ENCODE measurements at regions not wholly inside any gene's neighbourhood (a gene's known extent, or its start where the extent isn't known, plus 50 kb on each side); places are given as distances from the start of the nearest gene placed in this dataset.

- DNase-seq = no peak
Measured at GRCh38 chrX:38856670-38857265, 55.5 kb downstream of the MID1IP1 start.

DNA sequence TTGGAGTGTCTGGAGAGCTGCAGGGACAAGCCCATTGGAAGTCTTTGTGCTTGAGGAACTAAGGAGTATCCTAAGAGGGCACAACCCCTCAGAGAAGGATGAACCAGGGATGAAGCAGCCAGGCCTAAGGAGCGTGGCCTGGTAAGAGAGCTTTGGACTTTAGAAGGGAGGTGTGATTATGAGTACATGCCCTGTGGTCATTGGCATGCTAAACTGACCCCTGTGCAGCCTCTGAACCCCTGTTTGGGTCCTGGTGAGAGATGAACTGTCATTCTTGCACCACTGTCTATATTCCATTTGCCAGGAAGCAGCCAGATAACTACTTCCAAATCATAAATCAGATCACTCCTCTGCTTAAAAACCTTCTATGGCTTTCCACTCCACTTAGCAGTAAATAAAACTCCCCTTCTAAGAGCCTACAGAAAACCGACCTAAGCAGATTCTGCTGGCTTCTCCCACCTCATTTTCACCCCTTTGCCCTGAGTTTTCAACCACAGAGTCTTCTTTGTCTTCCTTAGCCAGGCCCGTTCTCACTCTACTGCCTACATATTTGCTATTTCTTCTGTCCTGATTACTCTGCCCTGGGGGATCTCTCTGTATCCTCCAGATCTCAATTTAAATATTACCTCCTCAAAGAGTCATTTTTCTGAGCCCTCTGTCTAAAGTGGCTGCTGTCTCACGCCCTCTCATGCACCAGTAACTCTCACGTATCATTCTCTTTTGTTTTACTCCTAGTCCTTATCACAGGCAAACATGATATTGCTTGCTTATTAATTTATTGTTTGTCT is 56.7 kb downstream of the MID1IP1 start:
- DNase-seq = no peak

- DNase-seq = no peak
Measured at GRCh38 chrX:38859602-38860001, 58.3 kb downstream of the MID1IP1 start.

DNA sequence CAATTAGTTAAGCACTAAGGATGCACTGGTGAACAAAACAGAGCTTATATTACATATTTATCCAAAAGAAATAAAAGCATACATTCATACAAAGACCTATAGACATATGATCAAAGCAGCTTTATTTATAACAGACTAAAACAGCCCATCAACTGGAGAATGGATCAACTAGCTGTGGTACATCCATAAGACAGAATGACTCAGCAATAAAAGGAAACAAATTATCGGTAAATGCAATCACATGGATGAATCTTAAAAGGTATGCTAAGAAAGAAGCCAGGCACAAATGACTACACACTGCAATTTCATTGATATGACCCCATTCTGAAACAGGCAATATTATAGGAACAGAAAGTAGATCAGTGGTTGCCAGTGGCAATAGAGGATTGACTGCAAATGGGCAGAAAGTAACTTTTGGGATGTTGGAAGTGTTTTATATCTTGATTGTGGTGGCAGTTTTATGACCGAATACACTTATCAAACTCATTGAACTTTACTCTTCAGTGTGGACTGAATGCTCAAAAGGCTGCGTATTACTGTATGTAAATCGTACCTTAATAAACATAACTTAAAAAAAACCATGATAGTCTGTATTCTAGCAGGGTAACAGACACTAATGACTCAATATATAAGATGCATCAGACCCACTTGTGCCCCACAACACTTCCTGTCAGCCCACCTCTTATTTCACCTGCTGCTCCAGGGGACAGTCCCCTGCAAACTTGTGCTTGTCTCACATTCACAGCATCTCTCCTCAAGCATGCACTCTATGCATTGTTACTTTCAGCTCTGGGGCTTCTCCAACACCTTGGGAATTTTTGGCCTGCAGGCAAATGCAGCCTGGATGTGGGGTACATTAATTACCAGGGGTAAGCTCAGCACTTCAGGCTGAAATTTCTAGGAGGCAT is 59.1 kb downstream of the MID1IP1 start:
- DNase-seq = peak; percentile 37

- DNase-seq = no peak
Measured at GRCh38 chrX:38861489-38861888, 60.2 kb downstream of the MID1IP1 start.

GRCh38 chrX:38862100-38862499 is 60.8 kb downstream of the MID1IP1 start:
- no peak for DNase-seq

DNA sequence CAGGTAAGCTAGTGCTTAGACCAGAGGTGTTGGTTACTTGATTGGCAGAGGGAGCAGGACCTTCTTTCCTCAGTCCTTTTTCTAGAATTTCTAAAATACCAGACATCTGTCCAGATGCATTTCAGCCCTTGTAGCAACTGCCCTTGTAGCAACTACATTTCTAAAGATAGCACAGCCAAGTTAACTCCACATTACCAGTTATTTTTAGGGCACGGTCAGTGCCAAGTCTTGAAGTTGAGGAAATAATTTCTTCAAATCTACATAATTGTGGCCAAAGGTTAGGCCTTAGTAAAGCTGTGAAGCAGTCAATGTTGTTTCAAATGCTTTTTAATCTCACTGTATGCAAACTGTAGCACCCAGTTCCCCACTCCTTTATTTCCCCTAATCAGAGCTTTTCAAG is 62.9 kb downstream of the MID1IP1 start:
- DNase-seq = no peak

DNA sequence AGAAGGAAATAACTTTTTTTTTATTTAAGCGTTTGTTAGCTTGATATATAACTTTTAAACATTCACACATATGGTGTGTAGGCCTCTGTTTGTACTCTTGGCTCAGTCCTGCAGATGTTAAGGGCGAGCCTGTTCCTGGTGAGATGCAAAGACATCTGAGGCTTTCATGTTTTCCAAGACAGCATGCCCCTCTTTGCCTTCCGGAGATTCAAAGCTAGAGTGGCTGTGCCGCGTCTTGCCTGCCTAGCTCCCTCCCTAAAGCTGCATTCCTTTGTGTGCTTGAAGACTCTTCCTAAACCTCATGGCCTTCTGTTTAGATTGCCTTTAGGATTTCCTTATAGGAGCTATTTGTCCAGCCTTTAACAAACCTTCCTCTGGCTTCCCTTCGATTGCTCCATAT is 67.1 kb downstream of the MID1IP1 start:
- DNase-seq = no peak

DNA sequence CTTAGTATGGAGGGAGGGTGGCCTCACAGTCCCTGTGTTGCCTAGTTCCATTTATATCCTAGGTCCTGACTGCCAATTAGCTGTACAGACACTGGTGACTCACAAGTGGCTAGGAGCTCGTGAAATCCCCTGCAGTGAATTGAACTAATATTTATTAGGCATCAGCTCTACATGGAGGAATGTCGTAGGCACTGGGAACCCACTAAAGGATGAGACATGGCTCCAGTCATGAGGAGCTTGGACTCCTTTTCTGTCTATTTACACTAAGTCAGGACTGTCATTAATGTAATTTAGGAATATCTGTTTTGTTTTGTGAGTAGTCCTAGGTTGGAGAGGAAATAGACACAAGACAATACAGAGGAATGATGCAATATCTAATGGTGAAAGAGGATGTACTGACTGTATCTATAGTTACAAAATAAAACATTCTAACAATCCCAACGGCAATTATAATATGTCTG is 67.7 kb downstream of the MID1IP1 start:
- no peak for DNase-seq

DNA sequence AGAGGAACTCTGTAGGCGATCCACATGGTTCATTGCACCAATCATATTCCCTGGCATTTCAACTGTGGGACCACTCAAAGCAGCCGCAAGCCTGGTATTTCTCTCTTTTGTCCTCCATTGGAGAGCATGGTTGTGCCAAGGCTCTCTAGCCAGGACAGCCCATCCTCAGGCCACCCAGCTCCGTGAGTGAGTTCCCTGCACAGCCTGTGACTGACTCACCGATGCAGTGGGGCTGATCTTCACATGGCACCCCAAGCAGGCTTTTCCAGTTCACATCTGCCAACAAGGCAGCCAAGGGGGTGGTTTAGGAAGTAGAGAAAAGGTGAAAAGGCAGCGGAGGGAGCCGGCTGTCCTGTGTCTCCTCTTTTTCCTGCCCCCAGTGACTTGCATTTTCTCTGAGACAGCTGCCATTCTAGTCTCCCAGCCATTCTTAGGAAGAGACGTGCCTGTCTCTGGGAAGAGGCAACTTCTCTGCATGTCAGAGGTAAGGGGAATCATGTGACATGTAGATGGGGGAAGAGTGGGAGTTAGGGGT is 69.2 kb downstream of the MID1IP1 start:
- DNase-seq = no peak

GRCh38 chrX:38871129-38872029 is 70.1 kb downstream of the MID1IP1 start:
- DNase-seq = no peak

GRCh38 chrX:38877366-38877765 is 76.1 kb downstream of the MID1IP1 start:
- DNase-seq = no peak

GRCh38 chrX:38878641-38879340 is 77.5 kb downstream of the MID1IP1 start:
- DNase-seq = no peak

- DNase-seq = no peak
Measured at GRCh38 chrX:38879631-38880220, 78.5 kb downstream of the MID1IP1 start.

DNA sequence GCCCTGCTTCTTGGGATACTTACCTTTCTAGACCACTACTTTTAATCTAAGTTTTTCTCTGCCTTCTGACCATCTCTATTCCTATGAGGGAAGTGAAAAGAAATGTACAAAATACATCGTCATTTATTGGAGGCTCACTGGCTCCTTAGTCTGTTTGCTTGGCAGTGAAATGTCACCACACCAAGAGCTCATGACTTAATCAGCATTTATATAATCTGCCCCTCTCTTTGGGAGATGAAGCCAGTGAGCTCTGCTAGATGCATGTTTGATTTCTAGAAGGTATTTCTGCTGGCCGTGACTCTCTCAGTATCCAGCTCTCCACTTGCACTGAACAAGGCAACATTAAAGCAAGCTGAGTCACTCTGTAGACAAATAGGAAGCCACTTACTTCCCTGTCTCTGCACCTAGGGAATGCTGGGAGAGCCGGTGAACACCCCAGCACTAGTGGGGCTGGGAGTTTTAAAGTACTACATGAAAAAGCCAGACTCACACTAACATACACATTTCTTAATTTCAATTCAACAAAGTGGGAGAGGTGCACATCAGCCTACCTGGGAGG is 79.1 kb downstream of the MID1IP1 start:
- no peak for DNase-seq

GRCh38 chrX:38881066-38881465 is 79.8 kb downstream of the MID1IP1 start:
- DNase-seq = no peak

DNA sequence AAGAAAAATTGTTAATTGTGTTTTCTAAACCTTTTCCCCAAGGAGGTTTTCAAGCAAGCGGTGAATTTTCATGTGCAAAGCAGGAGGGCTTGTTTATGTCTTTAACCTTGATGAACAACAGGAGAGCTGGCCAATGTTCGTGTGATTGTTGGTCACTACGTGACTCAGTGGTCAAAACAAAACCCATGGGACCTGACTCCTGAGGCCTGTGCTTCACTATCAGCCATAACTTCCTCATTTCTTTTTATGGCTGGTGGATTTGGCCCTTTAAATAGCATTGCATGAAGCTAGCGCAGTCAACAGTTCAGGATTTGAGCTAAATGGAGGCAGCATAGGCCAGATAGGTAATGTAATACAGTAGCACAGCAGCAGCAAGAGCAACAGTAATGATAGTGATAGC is 80.5 kb downstream of the MID1IP1 start:
- no peak for DNase-seq

DNA sequence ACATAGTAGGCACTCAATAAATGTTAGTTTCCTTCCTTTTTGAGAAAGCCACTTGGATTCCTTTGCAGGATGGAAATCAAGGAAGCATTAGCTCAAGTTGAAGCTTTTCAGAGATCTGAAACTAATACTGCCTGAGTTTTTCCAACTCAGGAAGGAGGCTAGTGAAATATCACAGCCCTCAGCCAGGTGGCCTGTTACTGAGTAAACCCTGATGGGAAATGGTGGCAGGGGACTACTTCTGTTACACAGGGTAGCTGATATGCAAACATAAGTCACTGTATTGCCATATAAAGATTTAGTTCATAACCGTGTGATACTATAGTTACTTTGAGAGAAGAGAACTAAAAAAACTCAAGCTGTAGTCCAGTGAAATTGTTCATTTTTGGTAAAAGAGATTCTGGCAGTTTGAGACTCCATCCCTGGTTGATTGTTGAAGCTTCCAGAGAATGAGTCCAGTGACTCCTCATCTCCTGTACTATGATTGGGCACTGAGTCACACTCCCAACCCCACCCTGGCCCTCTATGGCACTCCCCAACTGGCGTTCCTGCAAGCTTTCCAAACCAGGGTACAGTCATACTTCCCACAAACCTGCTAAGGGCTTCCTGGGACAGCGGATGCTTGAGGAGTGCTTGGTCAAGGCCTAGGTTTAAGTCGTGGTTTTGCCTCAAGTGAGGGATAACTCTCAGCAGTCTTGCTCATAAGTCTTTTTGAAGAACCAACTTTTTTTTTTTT is 81.8 kb downstream of the MID1IP1 start:
- DNase-seq = no peak

- DNase-seq = no peak
Measured at GRCh38 chrX:38886112-38886511, 84.9 kb downstream of the MID1IP1 start.

DNA sequence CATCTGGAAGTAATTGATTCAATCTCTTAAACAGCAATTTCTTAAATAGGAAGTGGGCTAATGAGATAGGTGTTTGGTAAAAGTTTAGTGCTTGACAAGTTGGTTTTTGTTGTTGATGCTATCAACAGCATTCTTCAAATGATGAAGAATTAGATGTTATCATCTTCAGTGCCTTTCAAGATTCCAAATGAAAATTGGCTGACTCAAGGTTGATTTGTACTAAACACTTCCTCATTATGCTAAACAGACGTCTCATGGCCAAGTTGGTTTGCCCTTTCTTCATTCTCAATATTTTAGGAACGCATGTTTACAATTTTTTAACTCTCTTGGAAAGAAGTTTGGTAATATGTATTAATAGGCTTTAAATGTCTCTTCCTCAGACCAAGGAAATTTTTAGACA is 86.0 kb downstream of the MID1IP1 start:
- no peak for DNase-seq

Measured in activated CD4-positive, alpha-beta T cell treated with anti-CD3 and anti-CD28 coated beads for 48 hours (primary cell).